Caco-2 (cell line): ENCODE measurements at regions not wholly inside any gene's neighbourhood (a gene's known extent, or its start where the extent isn't known, plus 50 kb on each side); places are given as distances from the start of the nearest gene placed in this dataset.

Experiments used
- BruUV-seq: library from RNA; stranded (reverse); fragments of 400-500 nt; replicated peaks from 2 replicates; lab custom pipeline; 2021; lab: Mats Ljungman, UMichigan
- CTCF ChIA-PET: fragments of 300-600 bp; sonication (Branson Sonifier 250); formaldehyde crosslinking; loops from one replicate; lab custom pipeline; 2022; ENCODE audit warnings: antibody characterized with exemption; lab: Charles Lee
- POLR2A ChIA-PET: fragments of 300-600 bp; sonication (Branson Sonifier 250); formaldehyde crosslinking; loops from one replicate; lab custom pipeline; 2022; ENCODE audit warnings: antibody characterized with exemption; lab: Charles Lee
- DNase-seq, 2 experiments: peaks; one replicate each; pipeline versions ENCODE4 v3.0.0 to v3.0.0-alpha.2; 2020 to 2022
- H3K27me3 ChIP-seq: replicated peaks from 2 replicates; pipeline ENCODE4 v1.6.0; 2011; ENCODE audit warnings: low read length; ENCODE audit not compliant: control insufficient read depth, insufficient read depth
- H3K36me3 ChIP-seq: 2 replicates; pipeline ENCODE4 v1.5.1; 2011; ENCODE audit warnings: low read length; ENCODE audit not compliant: control insufficient read depth, insufficient read depth
- H3K4me1 ChIP-seq: fragments of 250-450 bp; sonication (Bioruptor Pico); 2 replicates; pipeline ENCODE4 v1.5.1; 2020; ENCODE audit warnings: mild to moderate bottlenecking
- H3K4me3 ChIP-seq: 2 replicates; pipeline ENCODE4 v1.5.1; 2011; ENCODE audit warnings: low read depth, mild to moderate bottlenecking, control low read depth, low read length
- H3K9me3 ChIP-seq: fragments of 250-450 bp; sonication (Bioruptor Pico); 2 replicates; pipeline ENCODE4 v1.5.1; 2020; ENCODE audit warnings: mild to moderate bottlenecking, moderate library complexity
- H3K27ac Mint-ChIP-seq: one replicate; pipeline ENCODE4 v1.8.0; 2022; ENCODE audit warnings: mixed read lengths; ENCODE audit not compliant: unreplicated experiment
- H3K27me3 Mint-ChIP-seq: one replicate; pipeline ENCODE4 v1.8.0; 2022; ENCODE audit warnings: mixed read lengths; ENCODE audit not compliant: insufficient read depth, unreplicated experiment
- H3K36me3 Mint-ChIP-seq: one replicate; pipeline ENCODE4 v1.8.0; 2022; ENCODE audit warnings: mild to moderate bottlenecking, mixed read lengths; ENCODE audit not compliant: insufficient read depth, unreplicated experiment
- H3K4me1 Mint-ChIP-seq: one replicate; pipeline ENCODE4 v1.8.0; 2022; ENCODE audit warnings: low read depth, mixed read lengths; ENCODE audit not compliant: unreplicated experiment
- H3K4me3 Mint-ChIP-seq: one replicate; pipeline ENCODE4 v1.8.0; 2022; ENCODE audit warnings: mild to moderate bottlenecking, moderate library complexity, mixed read lengths; ENCODE audit not compliant: unreplicated experiment
- H3K9me3 Mint-ChIP-seq: one replicate; pipeline ENCODE4 v1.8.0; 2022; ENCODE audit warnings: mixed read lengths; ENCODE audit not compliant: unreplicated experiment
- intact Hi-C: fragments of 100-400 bp; cut with micrococcal nuclease; formaldehyde crosslinking; loops from one replicate; pipeline ENCODE4 v1.10.0; 2022; ENCODE audit not compliant: unreplicated experiment
- TF ChIP-seq, protein P1 (sequence below), 2 experiments: fragments of 200-600 bp in 1 of 2; IDR thresholded peaks; 1 replicate in 1 of 2; 2 replicates in 1 of 2; pipeline versions ENCODE4 v1.5.1 to v1.8.0; 2011 to 2022; ENCODE audit warnings: antibody characterized with exemption in 1 of 2, control low read depth in 1 of 2, inconsistent platforms in 1 of 2, low read depth in 1 of 2, low read length in 1 of 2, mild to moderate bottlenecking in 1 of 2, moderate library complexity in 1 of 2; ENCODE audit not compliant: insufficient read depth in 1 of 2, severe bottlenecking in 1 of 2, unreplicated experiment in 1 of 2

DNA sequence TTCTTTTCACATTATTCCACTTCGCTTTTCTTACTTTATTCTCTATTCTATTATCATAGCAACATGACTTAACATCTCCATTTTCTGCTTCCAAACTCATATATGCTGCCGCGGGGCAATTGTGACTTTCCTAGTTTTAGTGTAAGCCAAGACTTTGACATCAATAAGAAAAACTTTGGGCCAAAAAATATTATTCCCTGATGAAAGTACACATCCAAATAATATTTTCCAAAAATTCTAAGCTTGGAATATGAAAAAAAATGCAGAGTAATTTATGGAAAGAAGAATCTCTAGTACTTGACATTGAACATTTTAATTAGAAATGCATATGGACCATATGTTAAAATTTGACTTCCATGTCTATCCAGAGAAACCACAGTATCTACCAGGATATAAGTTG, 995.1 kb upstream of the INTU start:
- no peak overlapping the region for H3K27ac Mint-ChIP-seq
- no peaks in the 10 kb centered on the region for H3K36me3 Mint-ChIP-seq
- intact Hi-C loops, result no loop called here
- DNase-seq, result no peak
- H3K27me3 Mint-ChIP-seq, result no peaks in the 10 kb centered on the region
- Histone ChIP-seq H3K4me3 (no peak overlapping the region), H3K4me1 (no peaks in the 10 kb centered on the region), H3K36me3 (no peaks in the 10 kb centered on the region), H3K27me3 (no peaks in the 10 kb centered on the region), H3K9me3 (no peaks in the 10 kb centered on the region)
- H3K4me1 Mint-ChIP-seq, result no peaks in the 10 kb centered on the region
- CTCF ChIA-PET, result no interaction called here
- TF ChIP-seq, protein P1, sequence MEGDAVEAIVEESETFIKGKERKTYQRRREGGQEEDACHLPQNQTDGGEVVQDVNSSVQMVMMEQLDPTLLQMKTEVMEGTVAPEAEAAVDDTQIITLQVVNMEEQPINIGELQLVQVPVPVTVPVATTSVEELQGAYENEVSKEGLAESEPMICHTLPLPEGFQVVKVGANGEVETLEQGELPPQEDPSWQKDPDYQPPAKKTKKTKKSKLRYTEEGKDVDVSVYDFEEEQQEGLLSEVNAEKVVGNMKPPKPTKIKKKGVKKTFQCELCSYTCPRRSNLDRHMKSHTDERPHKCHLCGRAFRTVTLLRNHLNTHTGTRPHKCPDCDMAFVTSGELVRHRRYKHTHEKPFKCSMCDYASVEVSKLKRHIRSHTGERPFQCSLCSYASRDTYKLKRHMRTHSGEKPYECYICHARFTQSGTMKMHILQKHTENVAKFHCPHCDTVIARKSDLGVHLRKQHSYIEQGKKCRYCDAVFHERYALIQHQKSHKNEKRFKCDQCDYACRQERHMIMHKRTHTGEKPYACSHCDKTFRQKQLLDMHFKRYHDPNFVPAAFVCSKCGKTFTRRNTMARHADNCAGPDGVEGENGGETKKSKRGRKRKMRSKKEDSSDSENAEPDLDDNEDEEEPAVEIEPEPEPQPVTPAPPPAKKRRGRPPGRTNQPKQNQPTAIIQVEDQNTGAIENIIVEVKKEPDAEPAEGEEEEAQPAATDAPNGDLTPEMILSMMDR (IDR thresholded peaks at IDR 0.05; ENCODE audit: insufficient read depth in 1 of 2, low read depth in 1 of 2, low read length in 1 of 2, severe bottlenecking in 1 of 2, unreplicated experiment in 1 of 2), result no peak
- no TSS peak for BruUV-seq
- no peak overlapping the region for H3K4me3 Mint-ChIP-seq
- no peaks in the 10 kb centered on the region for H3K9me3 Mint-ChIP-seq
- POLR2A ChIA-PET, result no interaction called here

DNA sequence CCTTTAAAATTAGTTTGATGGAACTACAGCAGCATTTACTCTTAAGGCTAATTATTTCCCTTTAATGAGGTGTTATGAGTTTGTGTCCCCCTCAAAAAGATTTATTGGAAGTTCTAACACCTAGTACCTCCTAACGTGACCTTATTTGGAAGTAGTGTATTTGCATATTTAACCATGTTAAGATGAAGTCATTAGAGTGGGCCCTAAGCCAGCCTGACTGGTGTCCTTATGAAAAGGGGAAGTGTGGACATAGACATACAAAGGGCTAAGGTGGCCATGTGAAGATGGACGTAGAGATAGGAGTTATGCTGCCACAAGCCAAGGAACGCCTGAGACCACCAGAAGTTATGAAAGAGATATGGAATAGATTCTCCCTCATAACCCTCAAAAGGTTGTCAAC, 985.4 kb upstream of the INTU start:
- Histone ChIP-seq H3K9me3 (no peaks in the 10 kb centered on the region), H3K4me1 (no peaks in the 10 kb centered on the region), H3K27me3 (no peaks in the 10 kb centered on the region), H3K36me3 (no peaks in the 10 kb centered on the region), H3K4me3 (no peak overlapping the region)
- no TSS peak for BruUV-seq
- Mint-ChIP-seq H3K9me3 (no peaks in the 10 kb centered on the region), H3K27me3 (no peaks in the 10 kb centered on the region), H3K4me3 (no peak overlapping the region), H3K4me1 (no peaks in the 10 kb centered on the region), H3K27ac (no peak overlapping the region), H3K36me3 (no peaks in the 10 kb centered on the region)
- DNase-seq, result no peak
- TF ChIP-seq, protein P1 (IDR thresholded peaks at IDR 0.05; ENCODE audit: insufficient read depth in 1 of 2, low read depth in 1 of 2, low read length in 1 of 2, severe bottlenecking in 1 of 2, unreplicated experiment in 1 of 2), result no peak
- ChIA-PET POLR2A (no interaction called here), CTCF (no interaction called here)
- intact Hi-C loops, result no loop called here

DNA sequence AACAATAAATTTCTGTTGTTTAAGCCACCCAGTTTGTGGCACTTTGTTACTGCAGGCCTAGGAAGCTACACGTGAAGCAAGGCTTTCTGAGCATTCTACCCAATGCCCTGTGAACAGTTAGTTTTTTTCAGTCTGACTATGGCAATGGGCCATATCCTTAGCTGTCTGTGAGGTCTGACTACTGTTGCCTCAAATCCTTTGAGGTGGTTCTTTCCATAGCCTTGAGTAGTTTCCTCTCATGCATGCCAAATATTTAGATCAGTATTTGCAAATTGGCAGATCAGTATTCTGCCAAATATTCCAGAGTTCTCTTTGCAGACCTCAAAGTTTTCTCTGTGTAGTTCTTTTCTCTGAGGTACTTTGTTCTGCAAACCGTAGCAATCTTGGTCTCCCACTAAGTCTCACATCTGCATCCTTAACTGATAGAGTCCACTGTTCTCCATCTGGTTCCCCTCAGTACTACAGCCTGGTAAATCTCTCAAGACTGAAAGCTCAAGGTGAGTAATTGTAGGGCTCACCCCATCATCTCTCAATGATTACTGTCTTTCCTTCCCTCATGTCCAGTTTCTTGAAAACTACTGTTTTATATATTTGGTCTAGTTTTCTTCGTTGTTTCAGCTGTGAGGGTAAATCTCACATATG, 984.9 kb upstream of the INTU start:
- Mint-ChIP-seq H3K27ac (no peak overlapping the region), H3K9me3 (no peaks in the 10 kb centered on the region), H3K4me1 (no peaks in the 10 kb centered on the region), H3K4me3 (no peak overlapping the region), H3K27me3 (no peaks in the 10 kb centered on the region), H3K36me3 (no peaks in the 10 kb centered on the region)
- CTCF ChIA-PET, result no interaction called here
- Histone ChIP-seq H3K4me3 (no peak overlapping the region), H3K9me3 (no peaks in the 10 kb centered on the region), H3K27me3 (no peaks in the 10 kb centered on the region), H3K36me3 (no peaks in the 10 kb centered on the region), H3K4me1 (no peaks in the 10 kb centered on the region)
- TF ChIP-seq, protein P1 (IDR thresholded peaks at IDR 0.05; ENCODE audit: insufficient read depth in 1 of 2, low read depth in 1 of 2, low read length in 1 of 2, severe bottlenecking in 1 of 2, unreplicated experiment in 1 of 2), result no peak
- POLR2A ChIA-PET, result no interaction called here
- no peak for DNase-seq
- BruUV-seq, result no TSS peak
- intact Hi-C loops, result no loop called here
